ENCODE measurements at regions not wholly inside any gene's neighbourhood (a gene's known extent, or its start where the extent isn't known, plus 50 kb on each side); places are given as distances from the start of the nearest gene placed in this dataset.

DNA sequence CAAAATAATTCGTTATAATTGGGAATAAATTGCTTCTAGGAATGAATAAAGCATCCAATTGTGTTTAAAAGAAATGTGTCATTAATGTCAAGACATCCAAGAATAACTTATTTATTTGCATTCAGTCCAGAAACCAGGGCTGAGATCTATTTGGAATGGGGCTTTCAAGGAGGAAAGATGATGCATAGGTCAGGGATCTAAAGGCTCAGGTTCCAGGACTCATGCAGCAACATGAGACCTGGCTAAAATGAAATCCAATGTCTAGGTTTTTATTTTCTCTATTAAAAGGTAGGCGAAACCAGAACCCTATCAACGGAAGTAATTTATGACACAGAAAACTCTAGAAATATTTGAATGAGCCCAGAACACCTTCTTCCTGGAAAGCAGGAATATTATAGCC, 376.8 kb downstream of the SEC16B start:
- ChIA-PET POLR2A (no interaction called here), CTCF (no interaction called here)
- H3K4me1 ChIP-seq (ENCODE audit: control insufficient read depth in 2 of 2, insufficient read depth in 2 of 2, low read length in 2 of 2): no peaks in the 10 kb centered on the region
- Mint-ChIP-seq H3K9me3 (peaks cover 0 to 6% (median 0%) of the 10 kb centered on the region in 11 donors), H3K27ac (no peak overlapping the region), H3K4me1 (no peaks in the 10 kb centered on the region), H3K27me3 (no peaks in the 10 kb centered on the region), H3K36me3 (no peaks in the 10 kb centered on the region), H3K4me3 (no peak overlapping the region)
- no peaks in the 10 kb centered on the region for H3K9me3 ChIP-seq (ENCODE audit: control insufficient read depth in 2 of 3, low read length in 3 of 3)
- DNase-seq: no peak
- no peak overlapping the region for H3K27ac ChIP-seq (ENCODE audit: low read depth, low read length)
- intact Hi-C loops (cut with micrococcal nuclease): no loop called here
- H3K36me3 ChIP-seq (ENCODE audit: control insufficient read depth in 2 of 3, insufficient read depth in 3 of 3, low read length in 3 of 3): no peaks in the 10 kb centered on the region
- H3K27me3 ChIP-seq (ENCODE audit: control insufficient read depth in 2 of 2, insufficient read depth in 2 of 2, low read length in 2 of 2): no peaks in the 10 kb centered on the region
- H3K4me3 ChIP-seq (ENCODE audit: low read length): no peak overlapping the region
- no peak for ATAC-seq

DNA sequence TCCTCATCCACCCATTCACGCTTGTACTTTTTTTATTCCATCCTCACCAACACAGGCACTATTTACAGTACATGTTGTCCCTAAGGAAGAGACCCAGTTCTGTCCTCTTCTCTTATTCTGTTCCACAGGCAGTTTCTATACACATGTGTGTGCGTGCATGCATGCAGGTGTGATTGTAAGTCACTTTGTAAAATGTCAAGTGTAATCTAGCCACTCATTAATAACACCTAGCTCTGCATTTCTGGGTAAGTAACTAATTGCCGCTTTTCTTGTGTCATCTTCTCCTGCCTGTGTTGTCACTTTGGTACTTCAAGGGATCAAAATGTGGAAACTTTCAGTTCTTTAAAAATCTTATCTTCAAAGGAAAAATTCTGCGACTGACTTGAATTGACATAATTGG, 377.2 kb downstream of the SEC16B start:
- H3K4me3 ChIP-seq (ENCODE audit: low read length): no peak overlapping the region
- Mint-ChIP-seq H3K27me3 (no peaks in the 10 kb centered on the region), H3K27ac (no peak overlapping the region), H3K4me1 (peaks cover 0 to under 1% (median 0%) of the 10 kb centered on the region in 7 donors), H3K9me3 (peaks cover 0 to 7% (median 1%) of the 10 kb centered on the region in 11 donors), H3K4me3 (no peak overlapping the region), H3K36me3 (no peaks in the 10 kb centered on the region)
- DNase-seq (no peak), ATAC-seq (no peak)
- ChIA-PET CTCF (no interaction called here), POLR2A (no interaction called here)
- no peaks in the 10 kb centered on the region for H3K36me3 ChIP-seq (ENCODE audit: control insufficient read depth in 2 of 3, insufficient read depth in 3 of 3, low read length in 3 of 3)
- H3K9me3 ChIP-seq (ENCODE audit: control insufficient read depth in 2 of 3, low read length in 3 of 3): no peaks in the 10 kb centered on the region
- H3K27ac ChIP-seq (ENCODE audit: low read depth, low read length): no peak overlapping the region
- intact Hi-C loops (cut with micrococcal nuclease): no loop called here
- H3K4me1 ChIP-seq (ENCODE audit: control insufficient read depth in 2 of 2, insufficient read depth in 2 of 2, low read length in 2 of 2): no peaks in the 10 kb centered on the region
- no peaks in the 10 kb centered on the region for H3K27me3 ChIP-seq (ENCODE audit: control insufficient read depth in 2 of 2, insufficient read depth in 2 of 2, low read length in 2 of 2)

DNA sequence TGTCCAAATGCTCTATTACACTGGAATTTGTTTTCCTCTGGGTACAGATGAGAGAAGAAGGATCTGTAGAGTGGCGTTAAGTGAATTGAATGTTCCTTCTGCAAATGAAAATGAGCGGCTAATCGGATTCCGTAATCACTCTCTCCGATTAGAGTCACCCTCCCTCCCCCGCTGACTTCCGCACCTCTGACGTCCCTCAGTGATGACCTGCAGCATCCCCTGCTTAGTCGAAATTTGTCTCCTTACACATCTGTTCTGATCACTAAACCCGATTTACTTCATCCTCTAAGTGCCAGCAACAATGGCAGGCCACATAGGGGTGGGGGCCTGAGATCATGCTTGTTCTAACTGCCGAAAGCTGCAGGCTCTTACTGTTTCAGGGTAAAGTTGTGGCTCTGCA, 378.7 kb downstream of the SEC16B start:
- peaks cover 0 to 1% (median 0%) of the 10 kb centered on the region in 7 donors for H3K4me1 Mint-ChIP-seq
- intact Hi-C loops (cut with micrococcal nuclease): no loop called here
- H3K36me3 Mint-ChIP-seq: no peaks in the 10 kb centered on the region
- ChIA-PET POLR2A (no interaction called here), CTCF (no interaction called here)
- H3K4me1 ChIP-seq (ENCODE audit: control insufficient read depth in 2 of 2, insufficient read depth in 2 of 2, low read length in 2 of 2): no peaks in the 10 kb centered on the region
- ATAC-seq (no peak), DNase-seq (no peak)
- H3K27ac Mint-ChIP-seq: no peak overlapping the region
- no peaks in the 10 kb centered on the region for H3K9me3 ChIP-seq (ENCODE audit: control insufficient read depth in 2 of 3, low read length in 3 of 3)
- no peak overlapping the region for H3K27ac ChIP-seq (ENCODE audit: low read depth, low read length)
- peaks cover 0 to 10% (median 1%) of the 10 kb centered on the region in 11 donors for H3K9me3 Mint-ChIP-seq
- H3K27me3 ChIP-seq (ENCODE audit: control insufficient read depth in 2 of 2, insufficient read depth in 2 of 2, low read length in 2 of 2): no peaks in the 10 kb centered on the region
- H3K4me3 Mint-ChIP-seq: no peak overlapping the region
- no peaks in the 10 kb centered on the region for H3K36me3 ChIP-seq (ENCODE audit: control insufficient read depth in 2 of 3, insufficient read depth in 3 of 3, low read length in 3 of 3)
- no peaks in the 10 kb centered on the region for H3K27me3 Mint-ChIP-seq
- no peak overlapping the region for H3K4me3 ChIP-seq (ENCODE audit: low read length)

DNA sequence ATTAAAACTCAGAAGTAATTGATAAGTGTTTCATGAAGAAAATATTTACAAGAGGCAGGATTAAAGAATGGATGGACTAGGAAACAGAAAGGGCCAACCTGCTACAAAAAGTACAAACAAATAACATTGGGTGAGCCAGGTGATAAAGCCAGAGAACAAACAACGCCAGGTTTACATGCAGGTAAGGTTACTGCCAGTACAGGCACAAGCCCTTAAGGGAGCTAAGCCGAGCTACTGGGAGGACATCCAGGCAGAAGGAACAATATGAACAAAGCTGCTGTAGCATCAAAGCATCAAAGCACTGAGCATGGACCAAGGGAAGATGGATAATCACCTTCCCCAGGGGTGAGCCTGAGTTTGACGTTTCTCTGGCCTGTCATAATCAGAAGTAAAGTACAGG, 380.7 kb downstream of the SEC16B start:
- no peak overlapping the region for H3K27ac Mint-ChIP-seq

DNA sequence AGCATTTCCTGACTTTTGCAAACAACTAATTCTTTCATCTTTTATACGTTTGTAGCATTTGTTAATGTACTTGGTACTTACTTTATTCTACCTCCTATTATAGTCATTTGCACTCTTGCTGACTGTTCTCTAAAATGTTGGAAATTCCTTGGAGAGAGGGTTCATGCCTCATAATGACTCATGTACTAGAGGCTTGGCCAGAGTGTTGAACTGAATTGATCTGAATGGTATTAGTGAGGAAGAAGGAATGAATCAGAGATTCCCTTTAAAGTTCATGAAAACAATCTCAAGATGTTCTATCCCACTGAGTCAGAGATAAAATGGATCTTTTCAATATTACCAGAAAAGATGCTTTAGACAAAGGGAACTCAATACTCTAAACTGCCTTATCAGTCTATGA, 383.4 kb downstream of the SEC16B start:
- peaks cover 0 to 1% (median 0%) of the 10 kb centered on the region in 7 donors for H3K4me1 Mint-ChIP-seq
- Histone ChIP-seq H3K36me3 (ENCODE audit: control insufficient read depth in 2 of 3, insufficient read depth in 3 of 3, low read length in 3 of 3) (no peaks in the 10 kb centered on the region), H3K27ac (ENCODE audit: low read depth, low read length) (no peak overlapping the region), H3K27me3 (ENCODE audit: control insufficient read depth in 2 of 2, insufficient read depth in 2 of 2, low read length in 2 of 2) (no peaks in the 10 kb centered on the region), H3K4me3 (ENCODE audit: low read length) (no peak overlapping the region), H3K9me3 (ENCODE audit: control insufficient read depth in 2 of 3, low read length in 3 of 3) (no peaks in the 10 kb centered on the region), H3K4me1 (ENCODE audit: control insufficient read depth in 2 of 2, insufficient read depth in 2 of 2, low read length in 2 of 2) (no peaks in the 10 kb centered on the region)
- no peak for ATAC-seq
- no peak for DNase-seq
- H3K9me3 Mint-ChIP-seq: peaks cover 0 to 24% (median 4%) of the 10 kb centered on the region in 11 donors
- CTCF ChIA-PET: no interaction called here
- H3K4me3 Mint-ChIP-seq: no peak overlapping the region
- no peaks in the 10 kb centered on the region for H3K36me3 Mint-ChIP-seq
- intact Hi-C loops (cut with micrococcal nuclease): no loop called here
- no peak overlapping the region for H3K27ac Mint-ChIP-seq
- H3K27me3 Mint-ChIP-seq: no peaks in the 10 kb centered on the region
- POLR2A ChIA-PET: no interaction called here

More for the DNA sequence above, 380.7 kb downstream of the SEC16B start:
- CTCF ChIA-PET: no interaction called here
- DNase-seq (no peak), ATAC-seq (no peak)
- Mint-ChIP-seq H3K9me3 (peaks cover 0 to 18% (median 2%) of the 10 kb centered on the region in 11 donors), H3K27me3 (no peaks in the 10 kb centered on the region), H3K4me1 (peaks cover 0 to 1% (median 0%) of the 10 kb centered on the region in 7 donors), H3K36me3 (no peaks in the 10 kb centered on the region), H3K4me3 (no peak overlapping the region)
- intact Hi-C loops (cut with micrococcal nuclease): no loop called here
- Histone ChIP-seq H3K4me3 (ENCODE audit: low read length) (no peak overlapping the region), H3K27me3 (ENCODE audit: control insufficient read depth in 2 of 2, insufficient read depth in 2 of 2, low read length in 2 of 2) (no peaks in the 10 kb centered on the region), H3K27ac (ENCODE audit: low read depth, low read length) (no peak overlapping the region), H3K4me1 (ENCODE audit: control insufficient read depth in 2 of 2, insufficient read depth in 2 of 2, low read length in 2 of 2) (no peaks in the 10 kb centered on the region), H3K9me3 (ENCODE audit: control insufficient read depth in 2 of 3, low read length in 3 of 3) (no peaks in the 10 kb centered on the region), H3K36me3 (ENCODE audit: control insufficient read depth in 2 of 3, insufficient read depth in 3 of 3, low read length in 3 of 3) (no peaks in the 10 kb centered on the region)
- POLR2A ChIA-PET: no interaction called here

DNA sequence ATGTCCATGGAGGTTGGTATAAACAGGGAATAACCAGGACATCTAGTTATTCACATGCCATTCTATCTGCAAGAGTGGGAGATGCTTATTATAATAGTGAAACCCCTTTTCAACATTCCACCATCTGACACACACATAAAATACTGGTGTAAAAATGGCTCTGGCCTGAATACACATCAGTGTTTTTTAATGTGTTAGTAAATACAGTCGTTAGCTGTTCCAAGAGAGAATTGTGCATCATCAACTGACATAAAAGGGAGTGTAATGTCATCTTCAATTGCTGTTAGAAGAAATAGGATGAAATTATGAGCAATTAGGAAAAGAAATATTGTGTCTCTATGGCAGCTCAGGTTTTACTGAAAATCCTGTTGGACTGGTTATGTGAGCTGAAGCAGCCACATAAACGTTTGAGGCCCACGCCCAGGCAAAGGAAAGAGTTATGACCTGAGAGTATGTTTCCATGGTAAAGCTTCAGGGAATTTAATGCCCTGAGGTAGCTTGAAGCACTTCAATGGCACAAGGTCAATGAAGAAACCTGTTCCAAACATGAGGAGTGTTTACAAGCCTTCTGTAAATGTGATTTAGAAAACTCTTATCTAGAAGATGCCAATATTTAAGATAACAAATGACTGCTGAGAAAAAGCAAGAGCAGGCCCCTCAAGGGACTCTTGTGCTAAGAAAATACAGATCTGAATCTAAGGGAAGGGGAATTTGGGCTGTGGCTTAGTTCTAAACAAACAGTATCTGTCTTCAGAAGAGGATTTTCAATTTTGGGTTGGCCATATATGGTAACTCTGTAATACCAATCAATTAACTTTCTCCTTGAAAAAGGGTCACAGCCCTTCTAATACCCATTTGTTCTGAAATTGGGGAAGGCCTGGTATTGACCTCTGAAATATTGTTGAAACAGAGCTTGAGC, 384.3 kb downstream of the SEC16B start:
- H3K9me3 ChIP-seq (ENCODE audit: control insufficient read depth in 2 of 3, low read length in 3 of 3): no peaks in the 10 kb centered on the region
- CTCF ChIA-PET: no interaction called here
- no peaks in the 10 kb centered on the region for H3K27me3 ChIP-seq (ENCODE audit: control insufficient read depth in 2 of 2, insufficient read depth in 2 of 2, low read length in 2 of 2)

DNA sequence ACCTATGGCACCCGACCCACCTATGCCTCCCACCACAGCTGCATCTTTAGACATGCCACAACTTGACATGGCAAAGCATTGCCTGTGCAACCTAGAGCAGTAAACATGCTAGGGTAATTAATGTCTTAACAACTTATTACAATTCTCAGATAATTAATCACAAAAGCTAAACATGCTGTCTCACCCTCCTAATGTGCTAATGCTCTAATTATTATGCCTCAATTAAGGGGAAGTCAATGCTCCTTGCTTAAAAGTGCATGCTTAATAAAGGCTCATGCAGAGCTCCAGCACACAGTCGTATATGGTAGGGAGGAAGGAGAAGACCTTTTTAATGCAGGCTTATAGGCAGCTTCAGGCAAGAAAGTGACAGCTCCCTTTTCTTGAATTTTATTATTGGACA, 396.0 kb downstream of the SEC16B start:
- no peak overlapping the region for H3K27ac Mint-ChIP-seq
- Histone ChIP-seq H3K4me3 (ENCODE audit: low read length) (no peak overlapping the region), H3K4me1 (ENCODE audit: control insufficient read depth in 2 of 2, insufficient read depth in 2 of 2, low read length in 2 of 2) (no peaks in the 10 kb centered on the region), H3K27ac (ENCODE audit: low read depth, low read length) (no peak overlapping the region), H3K9me3 (ENCODE audit: control insufficient read depth in 2 of 3, low read length in 3 of 3) (no peaks in the 10 kb centered on the region), H3K36me3 (ENCODE audit: control insufficient read depth in 2 of 3, insufficient read depth in 3 of 3, low read length in 3 of 3) (no peaks in the 10 kb centered on the region), H3K27me3 (ENCODE audit: control insufficient read depth in 2 of 2, insufficient read depth in 2 of 2, low read length in 2 of 2) (no peaks in the 10 kb centered on the region)
- peaks cover 0 to 14% (median 6%) of the 10 kb centered on the region in 11 donors for H3K9me3 Mint-ChIP-seq
- H3K36me3 Mint-ChIP-seq: no peaks in the 10 kb centered on the region
- CTCF ChIA-PET: interaction anchor here (0.6 kb wide), 1 partner anchor 58 kb away, joined by 3 read pairs; no protein-coding TSS in a partner anchor
- ATAC-seq: no peak
- no peak overlapping the region for H3K4me3 Mint-ChIP-seq
- intact Hi-C loops (cut with micrococcal nuclease): no loop called here
- H3K27me3 Mint-ChIP-seq: no peaks in the 10 kb centered on the region
- POLR2A ChIA-PET: no interaction called here
- H3K4me1 Mint-ChIP-seq: no peaks in the 10 kb centered on the region
- DNase-seq: no peak

More for the DNA sequence above, 384.3 kb downstream of the SEC16B start:
- no peaks in the 10 kb centered on the region for H3K27me3 Mint-ChIP-seq
- Histone ChIP-seq H3K4me3 (ENCODE audit: low read length) (no peak overlapping the region), H3K36me3 (ENCODE audit: control insufficient read depth in 2 of 3, insufficient read depth in 3 of 3, low read length in 3 of 3) (no peaks in the 10 kb centered on the region), H3K27ac (ENCODE audit: low read depth, low read length) (no peak overlapping the region), H3K4me1 (ENCODE audit: control insufficient read depth in 2 of 2, insufficient read depth in 2 of 2, low read length in 2 of 2) (no peaks in the 10 kb centered on the region)
- intact Hi-C loops (cut with micrococcal nuclease): no loop called here
- no peaks in the 10 kb centered on the region for H3K36me3 Mint-ChIP-seq
- no peak for ATAC-seq
- peaks cover 0 to 1% (median 0%) of the 10 kb centered on the region in 7 donors for H3K4me1 Mint-ChIP-seq
- POLR2A ChIA-PET: no interaction called here
- no peak for DNase-seq
- H3K4me3 Mint-ChIP-seq: no peak overlapping the region
- H3K9me3 Mint-ChIP-seq: peaks cover 0 to 24% (median 4%) of the 10 kb centered on the region in 11 donors
- H3K27ac Mint-ChIP-seq: no peak overlapping the region

Data from naive thymus-derived CD4-positive, alpha-beta T cell (primary cell).